Nephron progenitor cell (in vitro differentiated cells): ENCODE measurements at regions not wholly inside any gene's neighbourhood (a gene's known extent, or its start where the extent isn't known, plus 50 kb on each side); places are given as distances from the start of the nearest gene placed in this dataset.

Experiments
- DNase-seq: peaks from one replicate; pipeline ENCODE4 v3.0.0; 2021
- H3K27ac Mint-ChIP-seq: 2 replicates; pipeline ENCODE4 v1.8.0; 2021; ENCODE audit warnings: mild to moderate bottlenecking, moderate library complexity, mixed read lengths
- H3K27me3 Mint-ChIP-seq: 2 replicates; pipeline ENCODE4 v1.8.0; 2021; ENCODE audit warnings: mild to moderate bottlenecking, low read depth, mixed read lengths; ENCODE audit not compliant: poor library complexity
- H3K36me3 Mint-ChIP-seq: 2 replicates; pipeline ENCODE4 v1.8.0; 2021; ENCODE audit warnings: low read depth, mixed read lengths
- H3K4me1 Mint-ChIP-seq: 2 replicates; pipeline ENCODE4 v1.8.0; 2021; ENCODE audit warnings: mixed read lengths
- H3K4me3 Mint-ChIP-seq: 2 replicates; pipeline ENCODE4 v1.8.0; 2021; ENCODE audit warnings: mild to moderate bottlenecking, moderate library complexity, mixed read lengths
- H3K9me3 Mint-ChIP-seq: 2 replicates; pipeline ENCODE4 v1.8.0; 2021; ENCODE audit warnings: mild to moderate bottlenecking, moderate library complexity, mixed read lengths
- TF ChIP-seq, protein P1 (sequence below): fragments of 200-600 bp; sonication (generic); IDR thresholded peaks from 2 replicates; pipeline ENCODE4 v1.5.0; 2021; ENCODE audit warnings: antibody characterized with exemption

DNA sequence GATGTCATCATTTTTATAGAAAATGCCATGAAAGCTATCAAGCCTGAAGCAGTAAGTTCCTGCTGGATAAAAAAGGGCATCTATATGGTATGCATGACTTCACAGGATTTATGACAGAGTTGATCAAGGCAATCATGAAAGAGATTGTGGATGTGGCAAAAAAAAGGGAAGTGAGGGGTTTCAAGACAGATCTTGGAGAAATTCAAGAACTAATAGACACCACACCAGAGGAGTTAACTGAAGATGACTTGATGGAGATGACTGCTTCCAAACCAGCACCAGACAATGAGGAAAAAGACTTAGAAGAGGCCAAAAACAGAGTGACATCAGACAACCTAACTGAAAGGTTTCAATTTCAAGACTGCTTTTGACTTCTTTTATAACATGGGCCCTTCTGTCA is 691.1 kb upstream of the SLC10A2 start:
- H3K27me3 Mint-ChIP-seq: no peaks in the 10 kb centered on the region

DNA sequence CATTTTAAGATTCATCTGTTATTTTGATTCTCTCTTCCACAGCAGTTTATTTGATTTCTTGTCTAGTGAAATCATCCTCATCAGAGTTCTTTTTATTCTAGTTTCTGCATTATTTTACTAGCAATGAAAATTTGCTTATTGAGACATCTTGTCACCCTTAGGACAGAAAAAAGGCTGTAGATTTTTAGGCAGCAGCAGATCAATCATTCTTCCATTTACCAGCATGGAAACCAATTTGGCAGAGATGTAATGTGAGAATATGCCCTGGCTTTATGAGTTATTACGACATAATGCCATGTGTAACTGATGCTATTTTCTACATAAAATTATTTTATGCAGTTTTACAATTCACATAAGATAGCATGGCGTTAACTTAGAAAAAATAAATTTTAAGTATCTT is 688.6 kb upstream of the SLC10A2 start:
- no peak overlapping the region for H3K27ac Mint-ChIP-seq
- no peaks in the 10 kb centered on the region for H3K27me3 Mint-ChIP-seq
- TF ChIP-seq, protein P1, sequence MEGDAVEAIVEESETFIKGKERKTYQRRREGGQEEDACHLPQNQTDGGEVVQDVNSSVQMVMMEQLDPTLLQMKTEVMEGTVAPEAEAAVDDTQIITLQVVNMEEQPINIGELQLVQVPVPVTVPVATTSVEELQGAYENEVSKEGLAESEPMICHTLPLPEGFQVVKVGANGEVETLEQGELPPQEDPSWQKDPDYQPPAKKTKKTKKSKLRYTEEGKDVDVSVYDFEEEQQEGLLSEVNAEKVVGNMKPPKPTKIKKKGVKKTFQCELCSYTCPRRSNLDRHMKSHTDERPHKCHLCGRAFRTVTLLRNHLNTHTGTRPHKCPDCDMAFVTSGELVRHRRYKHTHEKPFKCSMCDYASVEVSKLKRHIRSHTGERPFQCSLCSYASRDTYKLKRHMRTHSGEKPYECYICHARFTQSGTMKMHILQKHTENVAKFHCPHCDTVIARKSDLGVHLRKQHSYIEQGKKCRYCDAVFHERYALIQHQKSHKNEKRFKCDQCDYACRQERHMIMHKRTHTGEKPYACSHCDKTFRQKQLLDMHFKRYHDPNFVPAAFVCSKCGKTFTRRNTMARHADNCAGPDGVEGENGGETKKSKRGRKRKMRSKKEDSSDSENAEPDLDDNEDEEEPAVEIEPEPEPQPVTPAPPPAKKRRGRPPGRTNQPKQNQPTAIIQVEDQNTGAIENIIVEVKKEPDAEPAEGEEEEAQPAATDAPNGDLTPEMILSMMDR: no peak
- no peaks in the 10 kb centered on the region for H3K9me3 Mint-ChIP-seq
- no peaks in the 10 kb centered on the region for H3K36me3 Mint-ChIP-seq
- DNase-seq: no peak
- no peak overlapping the region for H3K4me3 Mint-ChIP-seq
- H3K4me1 Mint-ChIP-seq: no peaks in the 10 kb centered on the region

More for the DNA sequence above, 691.1 kb upstream of the SLC10A2 start:
- Mint-ChIP-seq H3K27ac (no peak overlapping the region), H3K4me1 (no peaks in the 10 kb centered on the region), H3K36me3 (no peaks in the 10 kb centered on the region), H3K9me3 (no peaks in the 10 kb centered on the region), H3K4me3 (no peak overlapping the region)
- DNase-seq: no peak
- TF ChIP-seq, protein P1: no peak

DNA sequence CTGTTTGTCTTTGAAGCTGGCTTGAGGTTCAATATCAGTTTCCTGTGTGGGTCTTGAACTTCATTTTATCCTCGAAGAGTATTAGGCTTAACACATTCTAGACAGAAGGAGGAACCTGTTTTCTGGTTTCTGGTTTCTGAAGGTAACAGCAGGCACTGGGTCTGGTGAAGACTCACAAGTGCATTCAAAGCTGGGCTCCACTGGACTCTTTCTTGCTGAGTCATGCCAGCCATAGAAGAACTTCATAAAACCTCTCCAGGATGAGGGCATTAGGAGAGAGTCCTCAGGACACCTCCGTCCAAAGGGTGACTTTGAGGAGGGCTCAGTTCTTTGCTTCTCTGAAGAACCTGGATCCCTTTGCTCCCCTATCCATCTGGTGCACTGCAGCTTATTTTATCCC is 668.6 kb upstream of the SLC10A2 start:
- no peaks in the 10 kb centered on the region for H3K36me3 Mint-ChIP-seq
- TF ChIP-seq, protein P1: no peak
- no peak for DNase-seq
- no peak overlapping the region for H3K27ac Mint-ChIP-seq
- H3K27me3 Mint-ChIP-seq: peaks cover 6% of the 10 kb centered on the region
- H3K4me1 Mint-ChIP-seq: no peaks in the 10 kb centered on the region
- H3K4me3 Mint-ChIP-seq: no peak overlapping the region
- H3K9me3 Mint-ChIP-seq: no peaks in the 10 kb centered on the region

DNA sequence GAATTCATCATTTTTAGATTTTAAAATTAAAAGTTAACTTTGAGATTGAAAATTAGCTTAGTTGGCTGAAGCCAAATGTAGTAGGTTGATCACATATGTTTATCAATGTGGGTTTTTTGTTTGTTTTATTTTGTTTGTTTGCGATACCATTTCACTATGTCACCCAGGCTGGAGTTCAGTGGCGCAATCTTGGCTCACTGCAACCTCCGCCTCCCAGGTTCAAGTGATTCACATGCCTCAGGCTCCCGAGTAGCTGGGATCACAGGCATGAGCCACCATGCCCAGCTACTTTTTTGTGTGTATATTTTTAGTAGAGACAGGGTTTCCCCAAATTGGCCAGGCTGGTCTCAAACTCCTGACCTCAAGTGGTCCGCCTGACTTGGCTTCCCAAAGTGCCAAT is 665.7 kb upstream of the SLC10A2 start:
- H3K4me3 Mint-ChIP-seq: no peak overlapping the region
- H3K36me3 Mint-ChIP-seq: no peaks in the 10 kb centered on the region
- no peaks in the 10 kb centered on the region for H3K4me1 Mint-ChIP-seq
- no peak overlapping the region for H3K27ac Mint-ChIP-seq
- peaks cover 6% of the 10 kb centered on the region for H3K27me3 Mint-ChIP-seq
- TF ChIP-seq, protein P1: no peak
- DNase-seq: no peak
- H3K9me3 Mint-ChIP-seq: no peaks in the 10 kb centered on the region

DNA sequence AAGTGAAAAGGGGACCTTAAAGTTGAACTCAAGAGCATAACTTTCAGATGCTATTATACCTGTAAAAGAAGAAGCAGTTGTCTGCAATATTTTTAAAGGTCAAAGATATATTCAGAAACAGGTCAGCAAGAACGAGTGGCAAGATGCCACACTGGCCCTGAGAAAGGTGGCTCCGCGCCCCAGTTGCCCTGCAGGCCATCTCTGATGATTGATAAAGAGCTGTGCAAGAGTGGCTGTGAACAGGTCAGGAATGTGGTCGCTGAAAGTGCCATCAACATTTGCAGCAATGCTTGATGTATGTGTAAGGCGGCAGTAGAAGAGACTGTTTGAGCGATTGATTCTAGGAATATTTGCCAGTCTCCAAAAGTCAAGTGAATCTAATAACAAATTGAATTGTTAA is 664.2 kb upstream of the SLC10A2 start:
- no peak overlapping the region for H3K27ac Mint-ChIP-seq
- H3K36me3 Mint-ChIP-seq: no peaks in the 10 kb centered on the region

DNA sequence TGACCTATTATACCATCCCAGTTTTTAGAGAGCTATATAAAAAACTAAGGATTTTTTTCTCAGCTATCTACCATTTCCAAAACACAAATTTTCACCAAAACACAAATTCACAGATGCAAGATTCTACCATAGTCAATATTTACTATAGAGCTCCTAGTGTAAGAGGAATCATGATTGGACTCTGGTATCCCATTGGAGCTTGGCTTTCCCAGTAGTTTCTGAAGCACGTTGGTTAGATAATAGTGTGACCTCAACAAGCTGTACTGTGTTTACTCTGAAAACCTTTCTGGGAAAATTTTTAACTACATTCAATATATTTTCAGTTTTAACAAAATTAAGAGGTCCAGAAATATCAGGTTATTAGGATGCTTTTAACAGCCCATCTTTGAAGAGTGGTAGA is 660.6 kb upstream of the SLC10A2 start:
- H3K9me3 Mint-ChIP-seq: no peaks in the 10 kb centered on the region
- H3K27ac Mint-ChIP-seq: no peak overlapping the region
- no peaks in the 10 kb centered on the region for H3K27me3 Mint-ChIP-seq
- no peak overlapping the region for H3K4me3 Mint-ChIP-seq
- TF ChIP-seq, protein P1: no peak
- DNase-seq: no peak
- H3K36me3 Mint-ChIP-seq: no peaks in the 10 kb centered on the region
- H3K4me1 Mint-ChIP-seq: no peaks in the 10 kb centered on the region

More for the DNA sequence above, 664.2 kb upstream of the SLC10A2 start:
- no peak for DNase-seq
- Mint-ChIP-seq H3K4me1 (no peaks in the 10 kb centered on the region), H3K4me3 (no peak overlapping the region), H3K9me3 (no peaks in the 10 kb centered on the region), H3K27me3 (peaks cover 6% of the 10 kb centered on the region)
- TF ChIP-seq, protein P1: no peak
